ENCODE measurements at regions not wholly inside any gene's neighbourhood (a gene's known extent, or its start where the extent isn't known, plus 50 kb on each side); places are given as distances from the start of the nearest gene placed in this dataset.

- no peak for DNase-seq
- Histone ChIP-seq H3K27ac (no peak overlapping the region), H3K36me3 (no peaks in the 10 kb centered on the region), H3K4me1 (no peaks in the 10 kb centered on the region), H3K27me3 (no peaks in the 10 kb centered on the region), H3K9me3 (no peaks in the 10 kb centered on the region), H3K4me3 (no peak overlapping the region)
- intact Hi-C loops (cut with DNase I; ENCODE audit: low total_unique reads), result no loop called here
- TF ChIP-seq CTCF (IDR thresholded peaks at IDR 0.05) (no peak), POLR2A (IDR thresholded peaks at IDR 0.05) (no peak)
Observed at GRCh38 chrX:110414273-110414672, 55.6 kb downstream of the RTL9 start.

- intact Hi-C loops (cut with DNase I; ENCODE audit: low total_unique reads), result no loop called here
- Histone ChIP-seq H3K36me3 (no peaks in the 10 kb centered on the region), H3K9me3 (no peaks in the 10 kb centered on the region), H3K27me3 (no peaks in the 10 kb centered on the region), H3K4me3 (no peak overlapping the region), H3K4me1 (no peaks in the 10 kb centered on the region), H3K27ac (no peak overlapping the region)
- TF ChIP-seq CTCF (IDR thresholded peaks at IDR 0.05) (no peak), POLR2A (IDR thresholded peaks at IDR 0.05) (no peak)
- no peak for DNase-seq
Observed at GRCh38 chrX:110414679-110415439, 56.2 kb downstream of the RTL9 start.

- Histone ChIP-seq H3K4me1 (no peaks in the 10 kb centered on the region), H3K36me3 (no peaks in the 10 kb centered on the region), H3K27ac (no peak overlapping the region), H3K27me3 (no peaks in the 10 kb centered on the region), H3K9me3 (no peaks in the 10 kb centered on the region), H3K4me3 (no peak overlapping the region)
- DNase-seq, result no peak
- TF ChIP-seq POLR2A (IDR thresholded peaks at IDR 0.05) (no peak), CTCF (IDR thresholded peaks at IDR 0.05) (no peak)
- intact Hi-C loops (cut with DNase I; ENCODE audit: low total_unique reads), result no loop called here
Observed at GRCh38 chrX:110415440-110416170, 57.0 kb downstream of the RTL9 start.

DNA sequence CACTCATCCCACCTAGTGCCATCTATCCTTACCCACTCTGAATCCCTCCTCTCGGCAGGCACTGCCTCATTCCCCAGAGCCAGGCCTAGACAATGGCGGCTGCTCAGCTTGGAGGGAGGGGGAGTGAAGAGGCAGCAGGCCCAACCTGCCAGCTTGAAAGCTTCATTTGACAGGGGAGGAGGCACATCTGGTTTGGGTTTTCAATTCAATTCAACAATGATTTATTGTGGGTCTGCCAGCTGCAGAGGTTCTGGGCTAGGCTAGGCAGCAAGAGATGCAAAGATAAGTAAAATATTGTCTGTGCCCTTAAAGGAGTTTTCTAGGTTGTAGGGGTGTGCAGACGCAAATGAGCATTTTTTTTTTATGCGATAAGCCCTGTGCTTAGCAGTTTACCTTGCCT, 58.5 kb downstream of the RTL9 start:
- Histone ChIP-seq H3K27ac (no peak overlapping the region), H3K36me3 (no peaks in the 10 kb centered on the region), H3K4me3 (no peak overlapping the region), H3K9me3 (no peaks in the 10 kb centered on the region), H3K27me3 (no peaks in the 10 kb centered on the region), H3K4me1 (no peaks in the 10 kb centered on the region)
- intact Hi-C loops (cut with DNase I; ENCODE audit: low total_unique reads), result no loop called here
- no peak for TF ChIP-seq CTCF (IDR thresholded peaks at IDR 0.05)
- no peak for TF ChIP-seq POLR2A (IDR thresholded peaks at IDR 0.05)
- DNase-seq, result no peak

All from uterus (tissue), 3 donors.